KOPT-K1 (cell line): ENCODE measurements at regions not wholly inside any gene's neighbourhood (a gene's known extent, or its start where the extent isn't known, plus 50 kb on each side); places are given as distances from the start of the nearest gene placed in this dataset.

ENCODE experiments used
- H3K27ac ChIP-seq: fragments of 200-600 bp; sonication (generic); 2 replicates; pipeline ENCODE4 v1.5.1; 2016; ENCODE audit warnings: antibody characterized with exemption, mild to moderate bottlenecking, low read depth, low read length; ENCODE audit not compliant: poor library complexity, severe bottlenecking
- H3K36me3 ChIP-seq: fragments of 200-600 bp; sonication (generic); 2 replicates; pipeline ENCODE4 v1.5.1; 2017; ENCODE audit warnings: antibody characterized with exemption, mild to moderate bottlenecking, low read length, moderate library complexity; ENCODE audit not compliant: insufficient read depth
- H3K9me3 ChIP-seq: fragments of 200-600 bp; sonication (generic); 2 replicates; pipeline ENCODE4 v1.5.1; 2017; ENCODE audit warnings: antibody characterized with exemption, low read length, mild to moderate bottlenecking; ENCODE audit not compliant: insufficient read depth, poor library complexity, severe bottlenecking

DNA sequence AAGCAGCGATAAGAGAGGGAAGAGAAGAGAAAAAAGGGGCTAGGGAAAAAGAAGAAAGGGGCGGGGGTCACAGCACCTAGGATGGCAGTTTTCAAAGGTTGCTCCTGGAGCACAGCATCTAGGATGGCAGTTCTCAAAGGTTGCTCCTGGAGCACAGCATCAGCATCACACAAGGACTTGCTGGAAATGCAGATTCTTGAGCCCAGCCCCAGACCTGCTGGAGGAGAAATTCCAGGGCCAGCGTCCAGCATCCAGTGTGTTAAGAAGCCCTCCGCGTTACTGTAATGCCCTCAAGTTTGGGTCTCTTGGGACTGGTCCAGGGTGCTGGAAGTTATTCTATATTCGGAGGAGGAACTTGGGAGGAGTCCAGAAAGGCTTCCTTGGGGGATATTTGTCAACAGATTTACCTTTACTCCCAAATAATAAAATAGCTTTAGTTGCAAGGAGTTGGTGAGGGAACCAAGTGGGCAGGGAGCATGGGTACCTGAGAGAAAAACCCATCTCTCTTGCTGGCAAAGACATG, 519.4 kb downstream of the SHQ1 start:
- Histone ChIP-seq H3K9me3 (no peaks in the 10 kb centered on the region), H3K36me3 (no peaks in the 10 kb centered on the region), H3K27ac (no peak overlapping the region)

DNA sequence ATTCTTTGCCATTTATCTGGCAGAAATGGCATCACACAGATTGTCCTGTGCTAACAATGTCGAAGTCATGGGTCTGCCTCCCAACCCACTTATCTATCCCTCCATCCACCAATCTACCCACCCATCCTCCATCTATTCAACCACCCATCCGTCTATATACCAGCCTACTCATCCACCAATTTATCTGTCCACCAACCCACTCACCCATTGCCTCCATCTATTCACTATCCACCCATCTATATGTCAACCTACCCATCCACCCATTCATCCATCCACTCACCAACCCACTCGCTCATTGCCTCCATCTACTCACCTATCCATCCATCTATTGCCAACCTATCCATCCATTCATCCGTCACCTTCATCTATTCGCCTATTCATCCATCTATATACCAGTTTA, 521.2 kb downstream of the SHQ1 start:
- no peaks in the 10 kb centered on the region for H3K9me3 ChIP-seq
- H3K27ac ChIP-seq = no peak overlapping the region
- H3K36me3 ChIP-seq = no peaks in the 10 kb centered on the region

GRCh38 chr3:72324253-72324811, 523.9 kb downstream of the SHQ1 start:
- Histone ChIP-seq H3K9me3 (no peaks in the 10 kb centered on the region), H3K36me3 (no peaks in the 10 kb centered on the region), H3K27ac (no peak overlapping the region)

DNA sequence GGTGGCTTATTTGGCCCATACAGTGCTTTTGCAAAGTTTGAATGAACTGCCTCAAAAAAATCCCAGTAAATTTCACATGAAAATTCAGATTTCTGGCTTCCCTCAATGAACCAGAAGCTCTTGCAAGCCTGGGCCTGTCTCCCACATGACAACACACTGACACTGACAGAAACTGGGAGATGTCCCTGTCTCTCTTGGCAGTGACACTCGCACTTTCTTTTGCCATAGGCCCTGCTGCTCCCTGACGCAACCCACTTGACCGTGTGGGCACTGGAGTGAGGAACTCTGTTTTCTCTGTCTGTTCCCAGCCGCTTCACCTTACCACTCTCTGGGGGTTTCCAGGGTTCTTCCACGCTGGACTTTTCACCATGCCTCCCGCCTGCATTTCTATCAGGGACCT, 524.5 kb downstream of the SHQ1 start:
- H3K27ac ChIP-seq = no peak overlapping the region
- no peaks in the 10 kb centered on the region for H3K36me3 ChIP-seq
- H3K9me3 ChIP-seq = no peaks in the 10 kb centered on the region

GRCh38 chr3:72322264-72322976, 525.8 kb downstream of the SHQ1 start:
- H3K36me3 ChIP-seq = no peaks in the 10 kb centered on the region
- no peak overlapping the region for H3K27ac ChIP-seq
- no peaks in the 10 kb centered on the region for H3K9me3 ChIP-seq

- Histone ChIP-seq H3K36me3 (no peaks in the 10 kb centered on the region), H3K27ac (no peak overlapping the region), H3K9me3 (no peaks in the 10 kb centered on the region)
Observed at GRCh38 chr3:72320955-72321303, 527.3 kb downstream of the SHQ1 start.

DNA sequence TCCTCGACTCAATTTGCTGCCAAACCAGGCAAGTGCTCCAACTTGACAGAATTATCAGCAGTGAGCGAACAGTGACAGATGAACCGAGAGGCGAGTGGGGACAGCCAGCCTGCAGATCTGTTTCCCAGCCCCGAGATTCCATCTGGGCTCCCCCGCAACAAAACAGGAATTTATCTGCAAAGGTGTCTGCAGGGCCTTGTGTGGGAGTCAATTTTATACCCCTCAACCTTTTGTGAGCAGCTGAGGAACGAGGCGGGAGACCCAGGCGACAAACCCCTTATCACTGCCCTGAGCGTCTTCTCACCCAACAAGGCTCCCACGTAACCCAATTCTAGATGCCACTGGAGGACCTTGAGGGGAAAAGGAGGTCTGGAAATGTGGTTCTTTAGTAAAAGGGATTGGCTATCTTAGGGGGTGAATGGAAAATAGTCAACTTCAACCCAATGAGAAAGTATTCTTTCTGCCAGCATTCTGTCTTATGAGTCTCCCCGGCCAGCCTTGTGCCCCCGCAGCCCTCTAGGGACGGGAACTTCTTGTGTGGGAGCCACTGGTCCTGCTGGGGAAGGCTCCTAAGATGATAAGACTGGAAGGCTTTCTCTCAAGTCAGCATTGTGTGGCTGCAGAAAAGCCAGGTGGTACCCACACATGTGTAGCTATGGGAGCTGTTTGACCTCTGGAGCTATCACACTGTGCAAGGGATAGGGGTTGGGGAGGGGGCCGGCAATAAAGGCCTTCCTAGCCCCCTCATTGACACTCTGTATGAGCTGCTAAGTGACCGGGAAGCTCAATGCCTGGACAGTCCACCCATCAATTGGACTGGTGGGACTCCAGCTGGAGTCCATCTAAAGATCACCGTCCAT, 527.9 kb downstream of the SHQ1 start:
- Histone ChIP-seq H3K36me3 (no peaks in the 10 kb centered on the region), H3K27ac (no peak overlapping the region)

DNA sequence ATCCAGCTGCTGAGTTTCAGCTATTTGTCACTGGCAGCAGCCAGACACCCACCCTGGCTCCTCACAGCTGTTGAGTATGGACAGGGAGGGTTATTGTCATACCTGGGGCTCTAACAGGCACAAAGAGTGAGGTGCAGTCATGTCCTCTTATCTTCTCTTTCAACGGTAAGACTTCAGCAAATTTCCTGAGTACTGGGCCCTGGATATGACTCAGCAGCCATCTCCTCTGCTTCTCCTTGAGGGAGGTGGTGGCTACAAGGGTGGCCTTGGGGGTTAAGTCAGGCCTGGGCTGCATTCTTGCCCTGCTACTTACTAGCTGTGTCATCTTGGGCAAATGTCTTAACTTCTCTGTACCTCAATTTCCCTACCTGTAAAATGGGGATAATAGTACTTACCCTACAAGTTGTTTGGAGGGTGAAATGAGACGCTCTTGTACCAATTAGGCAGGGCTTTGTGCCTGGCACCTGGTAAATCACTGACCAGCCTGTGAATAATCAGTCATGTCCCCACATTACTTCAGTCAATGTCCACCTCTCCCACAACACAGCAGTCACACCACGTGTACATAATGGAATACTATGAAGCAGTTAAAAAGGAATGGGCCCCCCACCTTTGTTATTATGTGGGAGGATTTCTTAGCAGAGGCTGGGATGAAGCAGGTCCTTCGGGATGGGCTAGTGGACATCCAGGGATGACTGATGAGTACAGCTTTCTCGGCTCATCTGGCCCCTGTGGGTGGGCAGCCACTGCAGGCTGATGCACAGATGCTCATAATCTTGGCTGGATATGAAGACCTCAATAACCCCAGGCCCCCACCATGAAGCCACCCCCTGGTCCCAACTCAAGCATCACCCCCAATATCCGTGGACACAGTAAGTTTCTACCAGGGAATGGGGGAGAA, 528.8 kb downstream of the SHQ1 start:
- Histone ChIP-seq H3K9me3 (no peaks in the 10 kb centered on the region), H3K27ac (no peak overlapping the region), H3K36me3 (no peaks in the 10 kb centered on the region)

More for the DNA sequence above, 527.9 kb downstream of the SHQ1 start:
- H3K9me3 ChIP-seq = no peaks in the 10 kb centered on the region

DNA sequence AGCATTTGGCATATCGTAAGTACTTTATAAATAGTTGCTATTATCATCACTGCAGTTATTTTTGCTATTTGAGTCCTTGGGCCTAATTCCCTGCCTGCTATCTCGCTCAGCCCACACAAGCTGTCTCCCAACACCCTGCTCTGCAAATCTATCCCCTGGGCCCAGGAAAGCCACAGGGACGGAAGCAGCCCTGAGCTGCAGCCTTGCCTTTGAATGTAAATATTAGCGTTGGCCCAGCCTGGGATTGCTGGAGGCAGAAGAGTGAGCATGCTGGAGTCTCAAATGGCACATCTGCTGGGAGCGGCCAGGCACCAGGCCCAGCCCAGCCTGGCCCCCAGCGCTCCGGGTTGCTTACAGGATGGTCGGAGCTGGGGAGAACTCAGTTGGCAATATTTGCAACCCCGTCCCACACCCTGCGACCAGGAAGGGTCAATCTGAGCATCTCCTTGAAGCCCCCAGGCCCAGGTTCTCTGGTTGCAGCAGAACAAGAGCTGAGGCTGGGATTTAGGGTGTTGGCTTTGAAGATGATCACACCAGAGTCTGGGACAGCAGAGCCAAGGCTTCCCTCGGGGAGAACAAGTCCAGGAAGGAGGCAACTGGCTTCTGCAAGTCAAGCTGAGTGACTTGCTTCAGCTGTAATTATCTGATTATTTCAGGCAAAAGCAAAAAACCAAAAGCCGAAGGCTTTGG, 529.6 kb downstream of the SHQ1 start:
- Histone ChIP-seq H3K27ac (no peak overlapping the region), H3K9me3 (no peaks in the 10 kb centered on the region), H3K36me3 (no peaks in the 10 kb centered on the region)

DNA sequence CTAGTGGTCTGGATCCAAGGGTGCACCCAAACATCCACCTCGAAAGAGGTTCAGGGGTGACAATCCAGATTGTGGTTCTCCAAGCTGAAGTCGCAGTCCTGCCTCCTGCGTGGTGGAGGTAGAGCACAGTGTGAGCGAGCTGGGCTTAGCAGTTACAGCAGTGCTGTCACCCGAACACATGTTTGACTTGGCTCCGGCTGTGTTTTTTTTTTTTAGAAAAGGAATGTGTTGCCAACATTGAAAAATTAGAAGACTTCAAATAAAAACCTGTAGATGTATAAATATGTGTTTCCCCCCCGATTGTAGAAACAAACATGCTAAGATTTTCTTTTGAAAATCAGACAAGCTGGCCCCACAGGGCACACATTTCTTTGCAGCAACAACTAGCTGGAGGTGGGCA, 530.8 kb downstream of the SHQ1 start:
- Histone ChIP-seq H3K36me3 (no peaks in the 10 kb centered on the region), H3K9me3 (no peaks in the 10 kb centered on the region), H3K27ac (no peak overlapping the region)

DNA sequence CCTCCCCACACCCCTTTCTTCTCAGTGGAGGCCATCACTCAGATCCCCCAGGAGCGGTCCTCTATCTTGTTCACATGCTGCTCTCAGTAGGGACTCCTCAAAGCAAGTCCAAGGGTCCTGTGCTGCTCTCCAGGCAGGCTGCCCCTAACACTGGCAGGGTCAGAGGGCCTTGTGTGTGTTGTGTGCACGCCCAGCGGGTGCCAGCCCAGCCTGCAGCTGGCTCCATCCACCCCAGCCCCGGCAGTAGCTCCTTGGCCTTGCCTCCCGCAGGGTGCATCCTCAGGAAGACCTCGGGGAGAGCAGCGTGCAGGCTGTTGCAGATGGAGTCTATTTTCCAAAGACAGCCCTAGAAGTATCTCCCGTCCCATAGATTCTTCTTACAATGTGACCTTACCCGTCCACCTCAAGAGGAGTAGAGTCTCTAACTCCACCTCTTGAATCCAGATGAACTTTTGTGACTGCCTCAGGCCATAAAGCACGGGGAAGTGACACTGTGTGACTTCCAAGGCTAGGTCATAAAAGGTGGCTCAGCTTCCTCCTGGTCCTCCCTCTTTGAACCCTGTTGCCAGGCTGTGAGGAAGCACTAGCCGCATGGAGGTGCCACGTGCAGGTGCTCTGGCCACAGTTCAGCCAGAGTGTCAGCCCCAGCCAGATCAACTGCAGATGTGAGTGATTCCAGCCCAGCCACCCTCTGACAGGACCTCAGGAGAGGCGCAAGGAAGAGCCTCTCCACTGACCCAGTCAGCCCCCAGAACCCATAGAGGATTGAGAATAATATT, 531.6 kb downstream of the SHQ1 start:
- H3K27ac ChIP-seq = no peak overlapping the region
- no peaks in the 10 kb centered on the region for H3K36me3 ChIP-seq
- no peaks in the 10 kb centered on the region for H3K9me3 ChIP-seq

- no peak overlapping the region for H3K27ac ChIP-seq
- H3K36me3 ChIP-seq = no peaks in the 10 kb centered on the region
- no peaks in the 10 kb centered on the region for H3K9me3 ChIP-seq
Observed at GRCh38 chr3:72313308-72313707, 528.4 kb upstream of the PROK2 start.

- H3K9me3 ChIP-seq = no peaks in the 10 kb centered on the region
- no peaks in the 10 kb centered on the region for H3K36me3 ChIP-seq
- H3K27ac ChIP-seq = no peak overlapping the region
Observed at GRCh38 chr3:72312339-72312738, 527.4 kb upstream of the PROK2 start.

- Histone ChIP-seq H3K9me3 (no peaks in the 10 kb centered on the region), H3K36me3 (no peaks in the 10 kb centered on the region), H3K27ac (no peak overlapping the region)
Observed at GRCh38 chr3:72311425-72311824, 526.5 kb upstream of the PROK2 start.
